Colonic mucosa (tissue), 4 donors: ENCODE measurements at regions not wholly inside any gene's neighbourhood (a gene's known extent, or its start where the extent isn't known, plus 50 kb on each side); places are given as distances from the start of the nearest gene placed in this dataset.

Source experiments
- DNase-seq: peaks from one replicate; pipeline ENCODE4 v3.0.0-alpha.2; 2020
- H3K27ac ChIP-seq: fragments of 200-600 bp; one replicate; pipeline ENCODE4 v1.8.0; 2021
- H3K27me3 ChIP-seq: fragments of 200-600 bp; one replicate; pipeline ENCODE4 v1.8.0; 2021
- H3K36me3 ChIP-seq: fragments of 200-600 bp; one replicate; pipeline ENCODE4 v1.8.0; 2021
- H3K4me1 ChIP-seq: fragments of 200-600 bp; one replicate; pipeline ENCODE4 v1.8.0; 2021; ENCODE audit warnings: mild to moderate bottlenecking
- H3K4me3 ChIP-seq: fragments of 200-600 bp; one replicate; pipeline ENCODE4 v1.8.0; 2021
- H3K9ac ChIP-seq, 2 donors: one replicate each; pipeline ENCODE4 v1.7.0; 2013; ENCODE audit warnings: control low read depth in 2 of 2, low read depth in 2 of 2, low read length in 2 of 2
- H3K9me3 ChIP-seq: fragments of 200-600 bp; one replicate; pipeline ENCODE4 v1.8.0; 2021
- CTCF ChIP-seq: fragments of 200-600 bp; IDR thresholded peaks from one replicate; pipeline ENCODE4 v1.8.0; 2022; ENCODE audit warnings: antibody characterized with exemption, mild to moderate bottlenecking
- intact Hi-C: fragments of 100-400 bp; cut with DNase I; formaldehyde crosslinking; loops from one replicate; pipeline ENCODE4 v1.14.1; 2022
- donor health status: healthy.
- donor health status: DM: no; HTN: no; CAD: no.
- donor health status: DM: no; HTN: no; CAD: no.

- no peaks in the 10 kb centered on the region for H3K4me1 ChIP-seq
- no peak for DNase-seq
- H3K9ac ChIP-seq: no peak overlapping the region
- no peaks in the 10 kb centered on the region for H3K36me3 ChIP-seq
- intact Hi-C loops: no loop called here
- no peaks in the 10 kb centered on the region for H3K9me3 ChIP-seq
- H3K27ac ChIP-seq: no peak overlapping the region
- H3K4me3 ChIP-seq: no peak overlapping the region
- H3K27me3 ChIP-seq: no peaks in the 10 kb centered on the region
- TF ChIP-seq CTCF: no peak
Observed at GRCh38 chr3:72434296-72434695, 413.9 kb downstream of the SHQ1 start.

GRCh38 chr3:72432246-72432645 lies 416.0 kb downstream of the SHQ1 start:
- Histone ChIP-seq H3K36me3 (no peaks in the 10 kb centered on the region), H3K9me3 (no peaks in the 10 kb centered on the region), H3K27ac (no peak overlapping the region), H3K27me3 (no peaks in the 10 kb centered on the region), H3K4me1 (peaks cover 4% of the 10 kb centered on the region), H3K9ac (no peak overlapping the region), H3K4me3 (no peak overlapping the region)
- intact Hi-C loops: no loop called here
- no peak for DNase-seq
- TF ChIP-seq CTCF: no peak

- Histone ChIP-seq H3K4me3 (no peak overlapping the region), H3K9ac (no peak overlapping the region), H3K27me3 (no peaks in the 10 kb centered on the region), H3K36me3 (no peaks in the 10 kb centered on the region), H3K9me3 (no peaks in the 10 kb centered on the region), H3K27ac (no peak overlapping the region), H3K4me1 (peaks cover 4% of the 10 kb centered on the region)
- DNase-seq: no peak
- intact Hi-C loops: no loop called here
- TF ChIP-seq CTCF: no peak
Observed at GRCh38 chr3:72429589-72430353, 418.5 kb downstream of the SHQ1 start.

DNA sequence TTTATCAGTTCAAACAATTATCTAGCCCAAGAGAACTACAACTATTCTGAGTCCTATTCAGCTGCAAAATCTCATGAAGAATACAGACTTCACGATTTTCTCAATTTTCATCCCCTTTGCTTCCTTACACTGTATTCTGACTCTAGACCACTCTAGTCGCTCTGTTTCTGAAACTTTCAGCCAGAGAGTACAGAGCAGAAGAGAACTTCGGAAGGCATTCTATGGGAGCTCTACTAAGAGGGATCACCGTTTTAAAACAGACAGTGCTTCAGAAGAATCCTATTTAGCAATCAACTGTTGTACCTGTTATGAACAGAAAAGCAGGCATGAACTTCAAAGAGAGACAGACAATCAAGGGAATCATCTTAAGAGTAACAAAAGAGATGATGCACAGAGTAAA lies 419.4 kb downstream of the SHQ1 start:
- no peak for TF ChIP-seq CTCF
- H3K9ac ChIP-seq: no peak overlapping the region
- intact Hi-C loops: no loop called here
- H3K4me3 ChIP-seq: no peak overlapping the region
- H3K27ac ChIP-seq: no peak overlapping the region
- H3K36me3 ChIP-seq: no peaks in the 10 kb centered on the region
- no peaks in the 10 kb centered on the region for H3K27me3 ChIP-seq
- no peak for DNase-seq
- H3K4me1 ChIP-seq: peaks cover 4% of the 10 kb centered on the region
- no peaks in the 10 kb centered on the region for H3K9me3 ChIP-seq

DNA sequence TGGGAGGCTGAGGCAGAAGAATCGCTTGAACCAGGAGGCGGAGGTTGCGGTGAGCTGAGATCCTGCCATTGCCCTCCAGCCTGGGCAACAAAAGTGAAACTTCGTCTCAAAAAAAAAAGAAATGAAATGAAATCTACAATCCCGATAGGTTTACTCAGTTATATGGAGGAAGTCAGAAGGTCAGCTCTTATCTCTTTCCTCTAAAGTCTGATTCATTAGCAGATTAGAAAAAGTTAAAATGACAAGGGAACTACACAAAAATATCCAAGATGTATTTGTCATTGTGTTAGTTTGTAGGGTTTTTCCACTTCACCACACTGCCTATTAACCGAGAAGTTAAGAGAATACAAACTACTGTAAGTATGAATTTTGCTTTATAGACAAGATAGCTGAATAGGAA lies 420.6 kb downstream of the SHQ1 start:
- Histone ChIP-seq H3K9me3 (no peaks in the 10 kb centered on the region), H3K4me3 (no peak overlapping the region), H3K36me3 (no peaks in the 10 kb centered on the region), H3K27me3 (no peaks in the 10 kb centered on the region), H3K9ac (no peak overlapping the region), H3K4me1 (peaks cover 4% of the 10 kb centered on the region), H3K27ac (no peak overlapping the region)
- no peak for DNase-seq
- no peak for TF ChIP-seq CTCF
- intact Hi-C loops: no loop called here
